GM12865 (cell line): ENCODE measurements at regions not wholly inside any gene's neighbourhood (a gene's known extent, or its start where the extent isn't known, plus 50 kb on each side); places are given as distances from the start of the nearest gene placed in this dataset.

Source experiments
- DNase-seq: peaks from one replicate; pipeline ENCODE4 v3.0.0; 2010; ENCODE audit warnings: low read depth
- H3K4me3 ChIP-seq: 2 replicates; pipeline ENCODE4 v1.5.1; 2011; ENCODE audit warnings: mild to moderate bottlenecking, low read depth, low read length, control low read depth
- CTCF ChIP-seq: IDR thresholded peaks from 2 replicates; pipeline ENCODE4 v1.5.1; 2011; ENCODE audit warnings: low read length, control low read depth, low read depth, inconsistent platforms; ENCODE audit not compliant: insufficient read depth; ENCODE audit errors: missing control alignments

- DNase-seq = no peak
- TF ChIP-seq CTCF = no peak
- no peak overlapping the region for H3K4me3 ChIP-seq
Observed at GRCh38 chr13:34647379-34648150, 294.5 kb upstream of the NBEA start.

GRCh38 chr13:34654203-34654602 is 287.9 kb upstream of the NBEA start:
- peak; percentile 2 for DNase-seq
- H3K4me3 ChIP-seq = no peak overlapping the region
- TF ChIP-seq CTCF = no peak

- no peak for TF ChIP-seq CTCF
- no peak for DNase-seq
- H3K4me3 ChIP-seq = no peak overlapping the region
Observed at GRCh38 chr13:34654647-34655046, 287.4 kb upstream of the NBEA start.

GRCh38 chr13:34655554-34655953 is 286.5 kb upstream of the NBEA start:
- no peak for TF ChIP-seq CTCF
- DNase-seq = peak; percentile 4
- H3K4me3 ChIP-seq = no peak overlapping the region

- DNase-seq = no peak
- no peak overlapping the region for H3K4me3 ChIP-seq
- no peak for TF ChIP-seq CTCF
Observed at GRCh38 chr13:34657716-34658115, 284.4 kb upstream of the NBEA start.

- TF ChIP-seq CTCF = no peak
- no peak for DNase-seq
- H3K4me3 ChIP-seq = no peak overlapping the region
Observed at GRCh38 chr13:34667286-34668218, 274.5 kb upstream of the NBEA start.
